ENCODE measurements at regions not wholly inside any gene's neighbourhood (a gene's known extent, or its start where the extent isn't known, plus 50 kb on each side); places are given as distances from the start of the nearest gene placed in this dataset.
A peak's percentile ranks its signal among the peaks of the same experiment; 100 is the strongest.
"Not testable (repeated sequence)": the region's sequence is repeated elsewhere in the genome, so short reads cannot be mapped to it uniquely, and the experiment has no call there.

- H3K27ac ChIP-seq: no peak overlapping the region
- H3K9me3 ChIP-seq (ENCODE audit: low read depth, low read length): no peaks in the 10 kb centered on the region; the same call in 1 of the 2 replicates
- no peak for DNase-seq (ENCODE audit: low read depth, low spot score)
- no peak overlapping the region for H3K9ac ChIP-seq (ENCODE audit: insufficient read length)
- H3K36me3 ChIP-seq (ENCODE audit: insufficient read depth, low read length): no peaks in the 10 kb centered on the region
- H3K4me3 ChIP-seq: no peak overlapping the region
- TF ChIP-seq EZH2 (IDR thresholded peaks at IDR 0.05) (no peak), FOXP2 (optimal IDR thresholded peaks at IDR 0.05; ENCODE audit: control extremely low read depth, extremely low read length, insufficient read depth) (no peak), POLR2AphosphoS5 (IDR thresholded peaks at IDR 0.05; ENCODE audit: borderline replicate concordance, low read depth, low read length) (no peak)
Measured at GRCh38 chr5:105088961-105089360, 1526.4 kb upstream of the NUDT12 start.

DNA sequence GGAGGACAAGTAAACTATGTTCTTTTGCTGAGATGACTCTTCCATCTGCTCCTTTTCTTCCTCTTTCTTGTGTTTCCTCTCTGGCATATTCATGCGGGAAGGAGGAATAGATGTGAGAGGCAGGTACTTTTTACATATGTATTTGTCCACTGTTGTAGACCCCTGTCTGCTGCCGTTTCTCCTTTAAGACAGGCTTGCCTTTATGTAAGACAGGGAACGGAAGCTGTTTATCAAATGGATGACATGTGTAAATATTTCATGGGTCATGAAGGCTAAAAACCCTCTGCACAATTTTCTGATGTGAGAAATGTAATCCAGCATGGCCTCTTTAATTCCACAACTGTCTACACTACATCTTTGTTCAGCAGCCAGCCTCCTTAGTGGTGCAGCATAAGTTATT is 1525.5 kb upstream of the NUDT12 start:
- Histone ChIP-seq H3K9me3 (ENCODE audit: low read depth, low read length) (no peaks in the 10 kb centered on the region; the same call in 1 of the 2 replicates), H3K4me3 (no peak overlapping the region), H3K27ac (no peak overlapping the region), H3K36me3 (ENCODE audit: insufficient read depth, low read length) (no peaks in the 10 kb centered on the region), H3K9ac (ENCODE audit: insufficient read length) (no peak overlapping the region)
- TF ChIP-seq FOXP2 (optimal IDR thresholded peaks at IDR 0.05; ENCODE audit: control extremely low read depth, extremely low read length, insufficient read depth) (no peak), POLR2AphosphoS5 (IDR thresholded peaks at IDR 0.05; ENCODE audit: borderline replicate concordance, low read depth, low read length) (no peak)
- DNase-seq (ENCODE audit: low read depth, low spot score): no peak

DNA sequence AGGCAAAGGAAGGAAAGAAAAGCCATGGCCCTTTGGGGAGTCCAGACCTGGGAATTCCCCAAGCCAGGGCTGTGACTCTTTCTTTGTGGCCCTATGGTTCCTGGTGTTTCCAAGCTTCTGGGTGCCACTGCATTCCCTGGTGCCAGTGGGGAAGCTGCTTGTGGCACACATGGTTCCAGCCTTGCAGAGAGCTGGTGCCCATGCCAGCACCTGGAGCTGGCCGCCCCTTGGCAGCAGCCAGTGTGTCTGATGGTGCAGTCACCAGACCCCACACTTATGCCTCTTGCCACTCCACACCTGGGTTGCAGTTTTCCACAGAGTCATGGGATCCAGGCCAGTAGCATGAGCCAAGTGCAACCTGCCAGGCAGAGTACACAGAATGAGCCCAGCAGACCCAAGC is 1495.3 kb upstream of the NUDT12 start:
- TF ChIP-seq EZH2 (IDR thresholded peaks at IDR 0.05) (no peak), POLR2AphosphoS5 (IDR thresholded peaks at IDR 0.05; ENCODE audit: borderline replicate concordance, low read depth, low read length) (no peak), FOXP2 (optimal IDR thresholded peaks at IDR 0.05; ENCODE audit: control extremely low read depth, extremely low read length, insufficient read depth) (no peak)
- DNase-seq (ENCODE audit: low read depth, low spot score): no peak
- Histone ChIP-seq H3K9ac (ENCODE audit: insufficient read length) (no peak overlapping the region), H3K36me3 (ENCODE audit: insufficient read depth, low read length) (no peaks in the 10 kb centered on the region), H3K27ac (no peak overlapping the region), H3K4me3 (no peak overlapping the region), H3K9me3 (ENCODE audit: low read depth, low read length) (no peaks in the 10 kb centered on the region)

DNA sequence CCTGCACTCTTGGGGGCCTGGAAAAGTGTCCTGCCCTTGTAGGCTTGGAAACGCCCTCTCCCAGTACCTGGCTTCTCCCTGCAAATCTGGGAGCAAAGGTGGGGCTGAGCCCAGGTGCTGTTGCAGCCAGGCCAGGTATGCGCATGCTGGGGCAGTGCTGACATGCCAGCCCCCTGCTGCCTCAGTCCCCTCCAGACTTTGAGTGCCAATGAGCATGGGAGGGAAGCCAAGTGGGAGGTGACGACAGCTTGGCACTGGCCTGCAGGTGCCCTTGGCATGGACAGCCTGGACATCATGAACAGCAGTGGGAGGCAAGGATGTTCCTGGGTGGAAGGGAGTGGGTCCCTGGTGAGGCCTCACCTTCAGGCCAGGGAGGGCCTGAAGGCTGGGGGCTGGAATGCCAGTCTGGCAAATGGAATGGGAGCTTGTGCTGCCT is 1494.4 kb upstream of the NUDT12 start:
- no peaks in the 10 kb centered on the region for H3K36me3 ChIP-seq (ENCODE audit: insufficient read depth, low read length)
- H3K9me3 ChIP-seq (ENCODE audit: low read depth, low read length): no peaks in the 10 kb centered on the region
- DNase-seq (ENCODE audit: low read depth, low spot score): no peak
- H3K27ac ChIP-seq: no peak overlapping the region
- H3K9ac ChIP-seq (ENCODE audit: insufficient read length): no peak overlapping the region
- H3K4me3 ChIP-seq: no peak overlapping the region
- TF ChIP-seq POLR2AphosphoS5 (IDR thresholded peaks at IDR 0.05; ENCODE audit: borderline replicate concordance, low read depth, low read length): no peak
- no peak for TF ChIP-seq EZH2 (IDR thresholded peaks at IDR 0.05)
- TF ChIP-seq FOXP2 (optimal IDR thresholded peaks at IDR 0.05; ENCODE audit: control extremely low read depth, extremely low read length, insufficient read depth): no peak

- H3K36me3 ChIP-seq (ENCODE audit: insufficient read depth, low read length): no peaks in the 10 kb centered on the region
- no peaks in the 10 kb centered on the region for H3K9me3 ChIP-seq (ENCODE audit: low read depth, low read length)
- peak; percentile 24 for DNase-seq (ENCODE audit: low read depth, low spot score)
- no peak for TF ChIP-seq EZH2 (IDR thresholded peaks at IDR 0.05)
- TF ChIP-seq FOXP2 (optimal IDR thresholded peaks at IDR 0.05; ENCODE audit: control extremely low read depth, extremely low read length, insufficient read depth): no peak
- no peak for TF ChIP-seq POLR2AphosphoS5 (IDR thresholded peaks at IDR 0.05; ENCODE audit: borderline replicate concordance, low read depth, low read length)
- H3K9ac ChIP-seq (ENCODE audit: insufficient read length): no peak overlapping the region
- peak overlapping the region; percentile 15; the same call in 1 of the 2 replicates for H3K4me3 ChIP-seq
- H3K27ac ChIP-seq: 0 out of 2 replicates have a peak overlapping the region, but pooled peaks have one; percentile 19
Measured at GRCh38 chr5:105054406-105054805, 1491.8 kb upstream of the NUDT12 start.

DNA sequence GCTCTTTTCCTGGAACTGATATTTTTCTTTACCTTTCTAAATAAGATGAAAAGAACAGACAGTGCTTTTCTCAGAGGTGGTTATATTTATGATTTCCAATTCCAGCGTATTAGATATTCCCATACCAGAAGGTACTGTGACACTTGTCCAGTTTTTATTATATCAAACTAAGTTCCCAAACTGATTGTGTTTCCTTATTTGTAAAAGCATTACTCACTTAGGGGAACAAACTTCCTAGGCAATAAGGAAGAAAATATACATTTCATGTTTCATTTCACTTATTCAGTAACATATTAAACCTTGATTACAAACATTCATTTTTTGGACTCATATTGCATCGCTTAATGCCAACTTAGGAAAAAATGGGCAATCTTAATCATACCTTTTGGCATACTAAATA is 1480.0 kb upstream of the NUDT12 start:
- H3K9ac ChIP-seq (ENCODE audit: insufficient read length): no peak overlapping the region
- H3K36me3 ChIP-seq (ENCODE audit: insufficient read depth, low read length): no peaks in the 10 kb centered on the region
- TF ChIP-seq POLR2AphosphoS5 (IDR thresholded peaks at IDR 0.05; ENCODE audit: borderline replicate concordance, low read depth, low read length): no peak
- TF ChIP-seq EZH2 (IDR thresholded peaks at IDR 0.05): no peak
- no peak for TF ChIP-seq FOXP2 (optimal IDR thresholded peaks at IDR 0.05; ENCODE audit: control extremely low read depth, extremely low read length, insufficient read depth)
- H3K4me3 ChIP-seq: no peak overlapping the region
- DNase-seq (ENCODE audit: low read depth, low spot score): no peak
- H3K9me3 ChIP-seq (ENCODE audit: low read depth, low read length): no peaks in the 10 kb centered on the region
- H3K27ac ChIP-seq: no peak overlapping the region

- H3K4me3 ChIP-seq; H3K36me3 ChIP-seq (ENCODE audit: insufficient read depth, low read length); DNase-seq (ENCODE audit: low read depth, low spot score); H3K27ac ChIP-seq; H3K9me3 ChIP-seq (ENCODE audit: low read depth, low read length); H3K9ac ChIP-seq (ENCODE audit: insufficient read length): not testable (repeated sequence)
Measured at GRCh38 chr5:105036814-105037213, 1474.2 kb upstream of the NUDT12 start.

DNA sequence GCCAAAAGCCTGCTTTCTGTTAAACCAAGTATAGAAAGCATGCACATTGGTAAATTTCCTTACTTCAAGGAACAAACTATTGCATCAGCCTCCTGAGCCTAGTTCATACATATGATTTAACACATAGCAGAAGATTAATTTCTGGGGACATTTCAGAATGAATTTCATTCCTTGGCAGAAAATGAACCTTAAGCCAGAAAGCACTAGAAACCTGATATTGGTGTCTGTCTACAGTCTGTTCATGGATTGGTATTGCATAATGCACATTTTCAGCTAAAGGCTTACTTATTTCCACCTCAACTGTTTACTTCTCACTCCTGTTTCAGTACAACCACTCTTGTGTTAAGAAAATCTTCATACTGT is 1471.8 kb upstream of the NUDT12 start:
- Histone ChIP-seq H3K27ac (peak overlapping the region; percentile 89), H3K9me3 (ENCODE audit: low read depth, low read length) (no peaks in the 10 kb centered on the region), H3K36me3 (ENCODE audit: insufficient read depth, low read length) (no peaks in the 10 kb centered on the region), H3K4me3 (no peak overlapping the region), H3K9ac (ENCODE audit: insufficient read length) (no peak overlapping the region)
- TF ChIP-seq FOXP2 (optimal IDR thresholded peaks at IDR 0.05; ENCODE audit: control extremely low read depth, extremely low read length, insufficient read depth) (no peak), EZH2 (IDR thresholded peaks at IDR 0.05) (no peak), POLR2AphosphoS5 (IDR thresholded peaks at IDR 0.05; ENCODE audit: borderline replicate concordance, low read depth, low read length) (no peak)
- peak; percentile 32 for DNase-seq (ENCODE audit: low read depth, low spot score)

DNA sequence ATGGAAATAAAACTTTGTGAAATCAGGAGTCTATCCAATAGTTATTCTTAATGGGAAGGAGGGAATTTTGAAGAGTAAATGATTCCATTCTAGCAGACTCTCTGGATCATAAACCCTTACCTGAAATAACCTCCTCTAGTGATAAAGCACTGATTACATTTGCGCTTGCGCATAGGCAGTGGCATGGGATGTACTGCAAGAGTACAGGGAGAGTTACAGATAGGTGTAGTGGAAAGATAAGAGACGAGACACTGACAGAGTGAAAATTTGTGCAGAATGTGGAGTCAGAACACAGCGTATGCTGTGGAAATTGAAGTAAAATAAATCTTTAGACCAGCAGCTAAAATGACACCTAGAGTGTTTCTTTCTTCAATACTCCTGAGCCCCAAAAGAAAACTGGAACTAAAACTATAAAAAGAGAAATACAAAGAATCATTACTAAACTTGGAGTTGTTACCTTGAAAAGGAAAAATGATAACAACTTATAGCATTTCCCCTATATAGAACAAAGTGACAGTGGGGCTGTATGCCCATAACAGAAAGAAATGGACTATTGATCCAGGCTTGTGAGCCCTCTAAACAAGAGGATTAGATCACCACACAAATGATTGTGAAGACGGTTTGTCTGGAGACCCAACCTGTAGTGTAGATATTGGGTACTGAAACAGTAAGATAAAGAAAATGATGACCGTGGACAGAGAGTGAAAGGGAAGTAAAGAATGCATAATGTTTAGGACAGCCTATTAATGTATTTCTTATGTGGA is 1471.2 kb upstream of the NUDT12 start:
- DNase-seq (ENCODE audit: low read depth, low spot score): no peak
- TF ChIP-seq FOXP2 (optimal IDR thresholded peaks at IDR 0.05; ENCODE audit: control extremely low read depth, extremely low read length, insufficient read depth) (no peak), POLR2AphosphoS5 (IDR thresholded peaks at IDR 0.05; ENCODE audit: borderline replicate concordance, low read depth, low read length) (no peak), EZH2 (IDR thresholded peaks at IDR 0.05) (no peak)
- Histone ChIP-seq H3K4me3 (no peak overlapping the region), H3K36me3 (ENCODE audit: insufficient read depth, low read length) (no peaks in the 10 kb centered on the region), H3K27ac (peak overlapping the region; percentile 89), H3K9me3 (ENCODE audit: low read depth, low read length) (no peaks in the 10 kb centered on the region), H3K9ac (ENCODE audit: insufficient read length) (peak overlapping the region; percentile 52)

Measured in SK-N-MC (cell line).